ENCODE measurements at regions not wholly inside any gene's neighbourhood (a gene's known extent, or its start where the extent isn't known, plus 50 kb on each side); places are given as distances from the start of the nearest gene placed in this dataset.

DNA sequence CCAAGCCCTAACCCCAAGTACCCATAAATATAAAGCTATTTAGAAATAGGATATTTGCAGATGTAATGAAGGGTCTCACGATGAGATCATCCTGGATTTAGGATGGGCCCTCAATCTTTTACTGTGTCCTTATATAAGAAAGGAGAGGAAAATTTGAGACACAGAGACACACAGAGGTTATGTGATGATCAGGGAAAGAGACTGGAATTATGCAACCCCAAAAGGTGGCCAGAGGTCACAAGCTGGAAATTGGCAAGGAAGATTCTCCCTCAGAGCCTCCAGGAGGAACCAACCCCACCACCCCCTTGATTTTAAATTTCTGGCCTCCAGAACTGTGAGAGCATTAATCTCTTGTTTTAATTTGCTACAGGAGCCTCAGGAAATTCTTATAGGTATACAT lies 334.9 kb upstream of the PRICKLE1 start:
- TF ChIP-seq, protein P1, sequence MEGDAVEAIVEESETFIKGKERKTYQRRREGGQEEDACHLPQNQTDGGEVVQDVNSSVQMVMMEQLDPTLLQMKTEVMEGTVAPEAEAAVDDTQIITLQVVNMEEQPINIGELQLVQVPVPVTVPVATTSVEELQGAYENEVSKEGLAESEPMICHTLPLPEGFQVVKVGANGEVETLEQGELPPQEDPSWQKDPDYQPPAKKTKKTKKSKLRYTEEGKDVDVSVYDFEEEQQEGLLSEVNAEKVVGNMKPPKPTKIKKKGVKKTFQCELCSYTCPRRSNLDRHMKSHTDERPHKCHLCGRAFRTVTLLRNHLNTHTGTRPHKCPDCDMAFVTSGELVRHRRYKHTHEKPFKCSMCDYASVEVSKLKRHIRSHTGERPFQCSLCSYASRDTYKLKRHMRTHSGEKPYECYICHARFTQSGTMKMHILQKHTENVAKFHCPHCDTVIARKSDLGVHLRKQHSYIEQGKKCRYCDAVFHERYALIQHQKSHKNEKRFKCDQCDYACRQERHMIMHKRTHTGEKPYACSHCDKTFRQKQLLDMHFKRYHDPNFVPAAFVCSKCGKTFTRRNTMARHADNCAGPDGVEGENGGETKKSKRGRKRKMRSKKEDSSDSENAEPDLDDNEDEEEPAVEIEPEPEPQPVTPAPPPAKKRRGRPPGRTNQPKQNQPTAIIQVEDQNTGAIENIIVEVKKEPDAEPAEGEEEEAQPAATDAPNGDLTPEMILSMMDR (IDR thresholded peaks at IDR 0.05): no peak
- TF ChIP-seq POLR2A (IDR thresholded peaks at IDR 0.05): no peak
